GM18511 (cell line): ENCODE measurements at regions not wholly inside any gene's neighbourhood (a gene's known extent, or its start where the extent isn't known, plus 50 kb on each side); places are given as distances from the start of the nearest gene placed in this dataset.
"Not testable (repeated sequence)": the region's sequence is repeated elsewhere in the genome, so short reads cannot be mapped to it uniquely, and the experiment has no call there.

Experiments
- ATAC-seq: cut with Tn5 transposase; IDR thresholded peaks from one replicate; pipeline ENCODE4 v1.9.1; 2021; ENCODE audit warnings: mild to moderate bottlenecking, moderate library complexity; ENCODE audit not compliant: unreplicated experiment

DNA sequence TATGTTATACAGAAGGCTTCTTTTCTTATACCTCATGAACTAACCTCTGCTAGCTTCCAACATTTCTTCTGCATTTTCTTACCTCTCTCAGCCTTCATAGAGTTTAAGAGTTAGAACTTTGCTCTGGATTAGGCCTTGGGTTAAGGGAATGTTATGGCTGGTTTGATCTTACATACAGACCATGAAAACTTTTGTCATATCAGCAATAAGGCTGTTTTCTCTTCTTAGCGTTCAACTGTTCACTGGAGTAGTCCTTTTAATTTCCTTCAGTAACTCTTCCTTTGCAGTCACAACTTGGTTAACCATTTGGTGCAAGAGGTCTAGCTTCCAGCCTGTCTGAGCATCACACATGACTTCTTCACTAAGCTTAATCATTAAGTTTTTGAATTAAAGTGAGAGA, 329.0 kb upstream of the CCNG1 start:
- no peak for ATAC-seq

DNA sequence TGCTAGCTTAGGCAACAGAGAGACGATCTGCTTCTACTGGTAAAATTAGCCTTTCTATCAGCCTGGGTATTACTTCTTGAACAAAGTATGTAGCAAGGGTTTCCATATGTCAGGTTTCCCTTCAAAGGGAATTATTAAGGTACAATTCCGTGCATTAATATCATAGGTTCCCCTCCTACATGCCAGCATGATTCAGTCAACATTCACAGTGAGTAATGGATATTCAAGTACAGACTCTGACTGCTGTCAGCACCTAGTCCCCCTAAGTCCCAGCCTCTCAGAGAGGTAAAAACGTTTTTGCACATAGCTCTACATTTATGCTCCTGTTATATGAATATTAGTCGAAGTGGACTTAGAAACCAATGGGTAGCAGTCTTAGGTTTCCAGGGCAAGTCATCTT, 322.4 kb upstream of the CCNG1 start:
- no peak for ATAC-seq

DNA sequence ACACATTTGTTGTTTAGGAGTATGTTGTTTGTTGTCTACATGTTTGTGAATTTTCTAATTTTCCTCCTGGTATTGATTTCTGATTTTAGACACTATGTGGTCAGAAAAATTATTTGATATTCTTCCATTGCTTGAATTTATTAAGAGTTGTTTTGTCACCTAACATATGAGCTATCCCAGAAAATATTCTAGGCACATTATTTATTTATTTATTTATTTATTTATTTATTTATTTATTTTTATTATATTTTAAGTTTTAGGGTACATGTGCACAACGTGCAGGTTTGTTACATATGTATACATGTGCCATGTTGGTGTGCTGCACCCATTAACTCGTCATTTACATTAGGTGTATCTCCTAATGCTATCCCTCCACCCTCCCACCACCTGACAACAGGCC, 320.8 kb upstream of the CCNG1 start:
- ATAC-seq = not testable (repeated sequence)

DNA sequence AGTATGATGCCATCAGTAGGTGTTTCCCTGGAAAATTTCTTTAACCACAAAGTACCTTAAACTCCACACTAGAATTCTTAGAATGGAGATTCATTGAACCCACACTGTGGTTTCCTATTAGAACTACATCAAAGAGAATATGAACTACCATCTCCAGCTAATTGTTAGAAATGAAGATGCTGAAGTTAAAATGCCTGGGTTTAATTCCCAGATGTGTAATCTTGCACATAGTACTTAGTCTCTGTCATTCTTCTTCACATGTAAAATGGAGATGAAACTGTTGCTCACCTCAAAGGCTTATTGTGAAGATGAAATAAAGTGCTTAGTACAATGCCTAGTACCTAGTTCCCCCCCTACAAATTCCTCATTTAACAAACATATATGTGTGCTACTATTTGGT, 303.3 kb upstream of the CCNG1 start:
- no peak for ATAC-seq

DNA sequence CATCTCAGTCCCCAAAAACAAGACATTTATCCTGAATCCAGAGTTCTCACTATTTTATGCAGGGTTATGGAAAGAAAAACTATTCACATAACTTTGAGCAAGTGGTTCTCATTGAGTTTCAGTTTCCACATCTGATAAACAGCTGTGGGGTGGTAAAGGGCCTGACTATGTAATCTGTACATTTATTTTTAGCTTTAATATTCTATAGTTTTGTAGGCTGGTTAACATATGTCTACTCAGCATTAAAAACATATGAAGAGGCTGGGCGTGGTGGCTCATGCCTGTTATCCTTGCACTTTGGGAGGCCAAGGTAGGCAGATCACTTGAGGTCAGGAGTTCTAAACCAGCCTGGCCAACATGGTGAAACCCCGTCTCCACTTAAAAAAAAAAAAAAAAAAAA, 301.5 kb upstream of the CCNG1 start:
- peak; percentile 59 for ATAC-seq

DNA sequence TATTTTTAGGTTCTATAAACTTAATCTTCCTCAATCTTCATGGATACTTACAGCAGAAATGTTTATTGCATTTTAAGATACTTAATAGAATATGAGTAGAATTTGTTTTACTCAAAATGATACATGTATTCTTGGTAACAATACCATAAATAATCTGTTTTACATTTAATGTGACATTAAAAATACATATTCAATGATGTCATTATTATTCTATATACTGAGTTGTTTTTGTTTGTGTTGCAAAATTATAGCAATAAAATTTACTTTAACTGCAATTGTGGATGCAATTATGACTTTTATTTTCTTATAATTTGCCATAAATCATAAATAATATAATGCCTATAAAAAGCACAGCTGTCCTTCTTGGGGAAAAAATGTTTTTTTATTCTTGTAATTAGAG, 275.9 kb upstream of the CCNG1 start:
- ATAC-seq = no peak

DNA sequence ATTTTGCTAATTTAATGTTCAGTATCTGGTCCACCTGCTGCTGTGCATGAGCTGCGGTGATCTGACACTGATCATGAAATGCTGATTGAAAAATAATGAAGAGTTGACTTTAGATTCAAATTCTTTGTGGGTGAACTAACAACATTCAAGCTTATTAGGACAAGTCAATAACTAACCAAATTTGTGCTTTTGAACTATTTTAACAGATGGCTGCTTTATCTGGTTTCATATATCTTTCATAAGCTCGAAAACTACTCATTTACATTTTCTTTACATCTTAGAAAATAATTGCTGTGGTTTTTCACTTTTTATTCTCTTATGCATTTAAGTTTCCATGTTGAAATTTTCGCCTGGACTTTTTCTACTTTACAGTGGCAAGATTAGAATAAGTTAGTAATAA, 274.8 kb upstream of the CCNG1 start:
- ATAC-seq = no peak

DNA sequence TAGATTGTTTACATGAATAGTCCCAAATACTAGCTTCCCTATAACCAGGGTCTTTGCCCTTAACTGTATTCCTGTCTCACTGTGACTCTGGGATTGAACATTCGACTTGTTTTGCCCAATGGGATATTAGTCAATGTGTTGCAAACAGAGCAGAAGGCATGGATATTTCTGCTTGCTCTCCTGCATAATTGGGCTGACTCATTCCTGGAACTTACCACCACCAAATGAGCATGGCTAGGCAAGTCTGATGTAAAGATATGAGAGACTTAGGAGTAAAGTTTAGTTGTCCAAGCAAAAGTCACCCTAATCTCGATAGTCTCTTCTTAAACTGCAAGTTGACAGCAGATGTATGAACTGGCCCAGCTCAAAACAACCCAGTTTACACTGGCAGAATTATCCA, 273.5 kb upstream of the CCNG1 start:
- ATAC-seq = peak; percentile 60

DNA sequence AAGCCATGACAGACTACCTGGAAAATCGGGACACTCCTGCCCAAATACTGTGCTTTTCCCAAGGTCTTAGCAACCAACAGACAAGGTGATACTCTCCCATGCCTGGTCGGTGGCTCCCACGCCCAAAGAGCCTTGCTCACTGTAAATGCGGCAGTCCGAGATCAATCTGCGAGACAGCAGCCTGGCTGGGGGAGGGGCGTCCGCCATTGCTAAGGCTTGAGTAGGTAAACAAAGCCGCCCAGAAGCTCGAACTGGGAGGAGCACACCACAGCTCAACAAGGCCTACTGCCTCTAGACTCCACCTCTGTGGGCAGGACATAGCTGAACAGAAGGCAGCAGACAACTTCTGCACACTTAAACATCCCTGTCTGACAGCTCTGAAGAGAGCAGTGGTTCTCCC, 272.1 kb upstream of the CCNG1 start:
- no peak for ATAC-seq

DNA sequence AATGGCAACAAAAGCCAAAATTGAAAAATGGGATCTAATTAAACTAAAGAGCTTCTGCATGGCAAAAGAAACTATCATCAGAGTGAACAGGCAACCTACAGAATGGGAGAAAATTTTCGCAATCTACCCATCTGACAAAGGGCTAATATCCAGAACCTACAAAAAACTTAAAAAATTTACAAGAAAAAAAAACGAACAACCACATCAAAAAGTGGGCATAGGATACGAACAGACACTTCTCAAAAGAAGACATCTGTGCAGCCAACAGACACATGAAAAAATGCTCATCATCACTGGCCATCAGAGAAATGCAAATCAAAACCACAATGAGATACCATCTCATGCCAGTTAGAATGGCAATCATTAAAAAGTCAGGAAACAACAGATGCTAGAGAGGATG, 267.2 kb upstream of the CCNG1 start:
- not testable (repeated sequence) for ATAC-seq

DNA sequence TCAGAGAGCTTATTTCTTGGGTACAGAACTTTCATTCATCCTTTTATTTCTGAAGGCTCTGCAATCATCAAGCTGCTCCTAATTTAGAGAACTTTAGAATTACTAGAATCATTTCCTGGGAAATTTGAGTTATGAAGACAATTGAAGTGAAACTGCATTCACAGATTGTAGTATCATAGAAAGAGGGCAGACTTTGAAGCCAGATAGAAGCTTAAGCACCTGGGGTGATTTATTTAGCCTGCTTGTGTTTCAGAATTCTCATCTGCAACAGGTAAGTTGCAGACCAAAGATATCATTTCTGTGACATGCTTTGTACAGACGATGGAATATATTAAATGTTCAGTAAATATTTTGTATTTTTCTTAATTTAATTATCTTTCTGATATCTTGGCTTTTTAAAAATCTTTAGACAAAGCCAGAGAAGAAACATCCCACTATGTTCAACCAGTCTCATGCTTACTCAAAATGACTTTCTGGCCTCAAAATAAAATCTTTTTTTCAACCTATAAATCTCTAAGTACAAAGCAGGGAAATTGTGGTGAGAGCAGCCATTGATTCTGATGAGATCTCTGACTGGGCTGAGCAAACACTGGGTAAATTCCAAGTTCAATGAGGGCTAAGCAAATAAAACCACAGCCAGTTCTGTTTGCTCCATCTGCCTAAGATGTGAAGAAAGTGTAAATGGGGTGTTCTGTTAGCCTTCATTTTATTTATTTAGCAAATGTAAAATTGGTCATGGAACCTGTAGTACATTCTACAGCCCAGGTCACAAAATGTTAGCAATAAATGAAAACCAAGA, 264.7 kb upstream of the CCNG1 start:
- ATAC-seq = no peak

DNA sequence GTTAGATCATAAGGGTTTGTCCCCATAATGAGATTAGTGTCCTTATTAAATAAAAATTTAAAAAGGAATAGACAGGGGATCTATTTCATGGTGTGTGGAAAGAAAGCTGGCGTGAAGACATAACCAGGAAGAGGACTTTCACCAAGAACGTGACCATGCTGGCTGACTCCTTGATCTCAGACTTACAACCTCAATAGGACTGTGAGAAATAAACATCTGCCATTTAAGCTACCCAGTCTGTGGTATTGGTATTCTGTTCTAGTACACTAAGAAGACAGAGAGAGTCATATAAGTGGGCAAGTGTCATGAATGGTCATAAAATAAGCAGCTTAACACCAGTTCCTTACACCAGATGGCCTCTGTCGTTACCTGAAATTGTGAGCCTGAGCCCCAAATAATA, 259.4 kb upstream of the CCNG1 start:
- no peak for ATAC-seq

DNA sequence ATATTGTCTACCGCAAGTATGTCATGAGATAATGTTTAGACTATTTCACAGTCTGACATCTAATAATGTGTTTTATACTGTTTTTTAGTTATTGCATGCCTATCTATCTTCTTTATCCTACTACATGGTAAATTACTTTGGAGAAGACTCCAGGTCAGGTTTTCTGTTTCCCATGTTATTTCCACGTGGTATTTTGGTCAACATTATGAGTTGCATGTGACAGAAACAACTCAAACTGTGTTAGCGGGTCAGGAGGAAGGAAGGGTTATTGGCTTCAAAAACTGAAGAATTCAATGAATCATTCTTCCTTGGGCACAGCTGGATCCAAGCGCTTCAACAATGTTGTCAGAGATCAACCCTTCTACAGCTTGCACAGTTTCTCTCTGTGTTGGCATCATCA, 252.1 kb upstream of the CCNG1 start:
- no peak for ATAC-seq

DNA sequence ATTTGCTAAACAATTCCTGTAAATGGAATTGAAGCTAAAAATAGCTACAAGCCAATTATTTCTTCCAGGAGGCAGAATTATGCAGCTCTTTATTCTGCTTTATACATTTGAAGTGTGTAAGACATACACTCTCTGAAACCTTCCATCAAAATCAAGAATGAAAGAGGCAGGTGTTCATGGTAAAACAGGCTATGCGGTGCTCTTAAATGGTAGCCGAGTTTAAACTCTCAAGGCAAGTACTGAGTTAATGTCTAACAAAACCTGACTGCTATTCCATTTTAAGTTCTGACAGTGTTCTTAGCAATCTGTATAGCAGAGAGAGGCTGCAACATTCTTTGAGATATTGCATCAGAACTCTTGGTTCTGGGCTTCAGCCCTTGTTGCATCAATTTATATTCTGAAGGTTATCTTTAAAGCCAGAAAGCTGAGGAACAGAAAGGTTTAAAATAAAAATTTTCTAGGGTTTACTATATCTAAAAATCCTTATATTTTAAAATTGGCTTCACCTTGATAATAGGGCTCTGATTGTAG, 248.3 kb upstream of the CCNG1 start:
- ATAC-seq = no peak

DNA sequence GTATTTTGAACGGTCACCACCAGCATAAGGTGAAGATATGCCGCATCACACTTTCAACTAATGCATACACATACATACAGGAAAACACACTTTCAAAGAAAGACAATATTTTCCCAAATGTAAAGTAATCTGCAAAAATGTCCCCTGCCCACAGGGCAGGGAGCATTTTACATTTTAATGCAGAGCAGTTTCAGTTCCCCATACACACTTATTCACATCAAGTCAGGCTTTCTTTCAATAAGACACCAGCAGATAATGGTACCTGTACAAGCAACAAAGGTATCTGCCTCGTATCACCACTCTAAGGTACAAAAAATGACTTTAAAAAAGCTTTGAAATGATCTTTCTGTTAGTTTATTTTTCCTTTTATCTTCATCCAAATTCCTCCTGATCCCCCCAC, 247.1 kb upstream of the CCNG1 start:
- peak; percentile 85 for ATAC-seq

DNA sequence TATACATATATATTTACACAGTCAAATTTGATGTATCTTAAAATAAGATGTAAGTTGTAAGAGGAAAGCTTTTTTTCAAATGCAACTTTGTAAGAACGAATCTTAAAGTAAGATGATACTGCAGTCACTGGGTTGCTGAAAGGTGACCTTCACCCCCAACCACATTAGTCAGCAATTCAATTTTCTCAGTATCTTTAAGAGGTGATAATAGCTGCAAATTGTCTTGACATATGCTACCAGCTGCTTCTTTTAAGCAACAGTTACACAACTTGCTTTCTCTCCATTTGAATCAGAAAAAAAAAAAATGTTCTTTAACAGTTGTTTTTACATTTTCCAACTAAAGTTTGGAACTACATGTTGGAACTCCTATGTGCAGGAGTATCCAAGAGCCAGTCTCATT, 246.6 kb upstream of the CCNG1 start:
- ATAC-seq = peak; percentile 44

DNA sequence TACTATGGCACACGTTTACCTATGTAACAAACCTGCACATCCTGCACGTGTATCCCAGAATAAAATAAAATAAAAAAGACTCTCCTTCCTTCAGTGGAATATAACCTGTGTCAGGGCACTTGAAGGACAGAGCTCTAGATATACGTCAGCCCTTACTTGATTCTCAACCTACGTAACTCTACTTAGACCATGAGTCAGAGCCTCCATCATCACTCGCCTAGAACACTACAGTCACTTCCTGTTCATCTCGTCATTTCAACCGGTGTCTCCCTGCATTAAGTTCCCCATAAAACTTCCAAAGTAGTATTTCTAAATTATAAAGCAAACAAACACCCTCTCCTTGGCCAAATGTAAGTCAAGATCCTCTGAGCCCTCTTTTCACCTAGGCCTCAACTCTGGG, 243.5 kb upstream of the CCNG1 start:
- no peak for ATAC-seq

DNA sequence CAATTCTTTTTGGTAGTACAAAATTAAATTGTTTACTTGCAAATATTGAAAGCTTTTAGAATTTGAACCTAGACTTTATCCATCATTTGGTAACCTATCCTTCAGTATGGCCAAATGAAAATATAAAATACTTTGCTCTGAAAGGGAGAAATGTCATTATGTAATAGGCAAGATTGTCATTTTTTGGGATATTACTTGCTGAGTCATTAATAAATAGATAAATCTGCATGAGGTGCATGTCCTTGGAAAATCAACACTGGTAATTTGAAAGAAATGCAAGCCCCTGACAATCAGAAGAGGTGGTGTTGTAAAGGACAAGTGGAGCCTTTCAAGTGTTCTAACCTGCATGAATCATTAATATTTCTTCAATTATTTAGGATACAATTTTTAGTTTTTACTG, 231.8 kb upstream of the CCNG1 start:
- ATAC-seq = no peak

DNA sequence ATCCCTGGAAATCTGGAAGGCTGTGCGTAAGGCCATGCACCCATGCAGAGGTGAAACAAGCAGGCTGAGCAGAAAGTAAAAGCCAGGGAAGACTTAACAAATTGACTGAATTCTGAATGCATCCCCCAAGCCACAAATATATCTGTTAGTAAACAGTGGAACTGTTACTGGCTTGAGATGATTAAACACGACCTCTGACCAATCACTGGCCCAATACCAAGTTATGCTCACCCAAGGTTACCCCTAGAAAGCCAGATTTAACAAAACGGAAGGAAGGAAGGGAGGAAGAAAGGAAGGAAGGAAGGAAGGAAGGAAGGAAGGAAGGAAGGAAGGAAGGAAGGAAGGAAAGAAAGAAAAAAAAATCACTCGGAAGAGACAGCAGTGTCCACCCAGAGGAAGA, 215.8 kb upstream of the CCNG1 start:
- no peak for ATAC-seq

DNA sequence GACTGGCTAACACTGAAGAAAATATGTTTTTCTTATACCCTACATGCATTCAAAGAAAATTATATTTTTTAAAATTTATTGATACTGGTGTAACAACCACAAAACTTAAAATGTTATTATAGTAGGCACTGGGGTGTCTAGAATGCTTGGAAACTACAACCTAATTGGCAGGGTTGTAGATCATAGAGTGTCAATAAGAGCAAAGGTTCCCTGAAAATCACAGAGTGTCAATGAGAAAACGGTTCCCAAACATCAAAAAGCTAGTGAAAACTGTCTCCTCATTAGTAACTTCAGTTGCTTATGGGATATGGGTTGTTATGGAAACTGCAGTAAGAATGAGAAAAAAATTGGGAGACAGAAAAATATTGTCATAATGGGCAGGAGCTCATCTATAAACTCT, 214.4 kb upstream of the CCNG1 start:
- no peak for ATAC-seq

DNA sequence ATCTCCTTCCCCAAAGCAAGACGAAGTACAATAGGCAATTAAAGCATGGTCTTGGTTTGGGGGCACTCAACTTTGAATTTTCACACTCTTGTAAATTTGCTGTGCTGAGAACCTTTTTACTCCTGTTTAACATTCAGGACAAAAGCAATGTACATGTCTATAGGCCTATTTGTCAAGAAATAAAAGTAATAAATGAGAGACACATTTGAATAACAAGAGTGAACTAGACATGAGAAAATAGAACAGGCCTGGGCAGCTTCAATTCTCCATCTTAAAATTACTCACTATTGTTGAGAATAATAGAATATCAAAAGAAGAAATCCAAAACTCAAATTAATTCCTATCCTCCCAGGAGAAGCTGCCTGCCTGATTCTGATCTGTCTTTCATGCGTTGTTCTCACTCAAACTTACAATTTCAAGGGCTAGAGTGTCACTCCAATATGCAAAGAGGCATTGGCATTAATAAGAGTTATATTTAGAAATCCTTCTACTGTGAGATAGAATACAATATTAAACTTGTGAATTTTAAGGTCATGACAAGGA, 192.9 kb upstream of the CCNG1 start:
- no peak for ATAC-seq

DNA sequence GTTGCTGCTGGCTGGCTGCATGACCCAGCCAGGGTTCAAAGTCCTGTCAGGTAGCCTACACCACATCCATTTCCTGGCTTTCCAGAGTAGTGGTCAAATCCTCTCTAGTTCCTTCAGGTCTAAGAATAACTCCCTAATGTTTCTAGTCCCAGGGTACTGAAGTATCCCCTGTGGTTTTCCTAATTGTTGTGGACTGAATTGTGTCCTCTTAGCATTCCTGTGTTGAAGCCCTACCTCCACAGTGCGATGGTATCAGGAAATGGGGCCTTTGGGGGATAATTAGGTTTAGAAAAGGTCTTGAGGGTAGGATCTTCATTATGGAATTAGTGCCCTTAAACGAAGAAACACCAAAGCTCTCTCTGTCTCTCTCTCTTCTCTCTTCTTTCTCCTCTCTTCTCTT, 191.8 kb upstream of the CCNG1 start:
- ATAC-seq = no peak

DNA sequence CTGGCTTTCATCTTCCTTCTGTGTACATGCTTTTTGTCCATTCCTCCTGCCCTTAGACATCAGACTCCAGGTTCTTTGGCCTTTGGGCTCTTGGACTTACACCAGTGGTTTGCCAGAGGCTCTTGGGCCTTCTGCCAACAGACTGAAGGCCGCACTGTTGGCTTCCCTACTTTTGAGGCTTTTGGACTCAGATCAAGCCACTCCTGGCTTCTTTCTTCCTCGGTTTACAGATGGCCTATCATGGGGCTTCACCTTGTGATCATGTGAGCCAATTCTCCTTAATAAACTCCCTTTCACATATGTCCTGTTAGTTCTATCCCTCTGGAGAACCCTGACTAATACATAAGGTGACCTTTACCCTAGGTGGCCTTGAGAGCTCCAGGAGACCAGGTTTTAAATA, 189.1 kb upstream of the CCNG1 start:
- no peak for ATAC-seq
